NCI-H446 (cell line): ENCODE measurements at regions not wholly inside any gene's neighbourhood (a gene's known extent, or its start where the extent isn't known, plus 50 kb on each side); places are given as distances from the start of the nearest gene placed in this dataset.

Experiments
- DNase-seq, 2 experiments: peaks; one replicate each; lab custom pipeline; 2025; lab: John Stamatoyannopoulos, UW

- DNase-seq: no peak
These were observed 111.1 kb upstream of the SLC66A3 start for GRCh38 chr2:11044201-11044600.

GRCh38 chr2:11045294-11045693 is 110.0 kb upstream of the SLC66A3 start:
- no peak for DNase-seq

- no peak for DNase-seq
These were observed 106.8 kb upstream of the SLC66A3 start for GRCh38 chr2:11048335-11049008.

- no peak for DNase-seq
These were observed 104.7 kb upstream of the SLC66A3 start for GRCh38 chr2:11050565-11050964.

- no peak for DNase-seq
These were observed 104.0 kb upstream of the SLC66A3 start for GRCh38 chr2:11051280-11051679.

GRCh38 chr2:11053546-11053945 is 101.7 kb upstream of the SLC66A3 start:
- DNase-seq: no peak

- no peak for DNase-seq
These were observed 100.2 kb upstream of the SLC66A3 start for GRCh38 chr2:11054783-11055678.

GRCh38 chr2:11055679-11056215 is 99.5 kb upstream of the SLC66A3 start:
- no peak for DNase-seq

GRCh38 chr2:11056614-11057013 is 98.7 kb upstream of the SLC66A3 start:
- peak; percentile 3 to 57 for DNase-seq

- no peak for DNase-seq
These were observed 98.2 kb upstream of the SLC66A3 start for GRCh38 chr2:11057031-11057430.

GRCh38 chr2:11058129-11058528 is 97.1 kb upstream of the SLC66A3 start:
- no peak for DNase-seq

GRCh38 chr2:11060376-11061169 is 94.7 kb upstream of the SLC66A3 start:
- no peak for DNase-seq

GRCh38 chr2:11065833-11066485 is 89.3 kb upstream of the SLC66A3 start:
- DNase-seq: no peak

- no peak for DNase-seq
These were observed 87.8 kb upstream of the SLC66A3 start for GRCh38 chr2:11067221-11068078.

- DNase-seq: no peak
These were observed 87.1 kb upstream of the SLC66A3 start for GRCh38 chr2:11068079-11068741.

GRCh38 chr2:11068856-11069526 is 86.3 kb upstream of the SLC66A3 start:
- no peak for DNase-seq

GRCh38 chr2:11069566-11070185 is 85.6 kb upstream of the SLC66A3 start:
- no peak for DNase-seq

GRCh38 chr2:11071211-11071610 is 84.1 kb upstream of the SLC66A3 start:
- DNase-seq: no peak

- DNase-seq: no peak
These were observed 83.3 kb upstream of the SLC66A3 start for GRCh38 chr2:11071939-11072338.
